ENCODE measurements at regions not wholly inside any gene's neighbourhood (a gene's known extent, or its start where the extent isn't known, plus 50 kb on each side); places are given as distances from the start of the nearest gene placed in this dataset.
A peak's percentile ranks its signal among the peaks of the same experiment; 100 is the strongest.

- Histone ChIP-seq H3K27ac (no peak overlapping the region), H3K36me3 (no peaks in the 10 kb centered on the region), H3K4me3 (no peak overlapping the region), H3K9me3 (no peaks in the 10 kb centered on the region), H3K4me1 (no peaks in the 10 kb centered on the region), H3K27me3 (no peaks in the 10 kb centered on the region)
- TF ChIP-seq EP300 (IDR thresholded peaks at IDR 0.05) (no peak), POLR2AphosphoS5 (IDR thresholded peaks at IDR 0.05) (no peak), CTCF (IDR thresholded peaks at IDR 0.05) (peak in 2 of 7 experiments; percentile 7 to 14), POLR2A (IDR thresholded peaks at IDR 0.05) (no peak)
- intact Hi-C loops (cut with DNase I; ENCODE audit: low total_unique reads) = no loop called here
- WGBS, 5 donors = 9 to 27% (median 20%) methylated on average over 6 of the region's 6 CpGs
- DNase-seq = peak in 1 of 2 donors; percentile 76
These were observed 155.0 kb upstream of the CLINT1 start for GRCh38 chr5:158013939-158014338.

DNA sequence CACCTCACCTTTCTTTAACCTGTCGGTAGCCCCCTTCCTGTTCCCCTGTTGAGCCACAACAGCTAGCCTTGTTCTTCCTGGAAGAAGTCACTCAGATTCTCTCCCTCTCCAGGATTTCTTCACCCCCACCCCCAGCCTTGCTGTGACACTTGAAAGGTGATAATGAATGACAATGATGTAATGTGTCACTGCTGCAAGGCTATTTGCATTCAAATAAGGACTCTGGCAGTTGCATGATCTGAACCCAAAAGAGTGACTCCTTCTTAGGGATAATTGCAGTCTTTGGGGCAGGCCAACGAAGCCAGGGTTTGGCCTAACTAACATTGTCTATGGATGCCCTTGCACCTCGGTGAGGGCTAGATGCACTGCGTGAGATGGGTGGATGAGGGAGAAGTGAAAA, 154.4 kb upstream of the CLINT1 start:
- intact Hi-C loops (cut with DNase I; ENCODE audit: low total_unique reads) = no loop called here
- no peak overlapping the region for H3K4me3 ChIP-seq
- WGBS, 5 donors = 55 to 65% (median 60%) methylated on average over 4 of the region's 4 CpGs
- TF ChIP-seq POLR2A (IDR thresholded peaks at IDR 0.05) (no peak), EP300 (IDR thresholded peaks at IDR 0.05) (no peak), POLR2AphosphoS5 (IDR thresholded peaks at IDR 0.05) (no peak), CTCF (IDR thresholded peaks at IDR 0.05) (no peak)
- no peaks in the 10 kb centered on the region for H3K4me1 ChIP-seq
- DNase-seq = no peak
- H3K27me3 ChIP-seq = no peaks in the 10 kb centered on the region
- no peaks in the 10 kb centered on the region for H3K36me3 ChIP-seq
- no peaks in the 10 kb centered on the region for H3K9me3 ChIP-seq
- no peak overlapping the region for H3K27ac ChIP-seq

DNA sequence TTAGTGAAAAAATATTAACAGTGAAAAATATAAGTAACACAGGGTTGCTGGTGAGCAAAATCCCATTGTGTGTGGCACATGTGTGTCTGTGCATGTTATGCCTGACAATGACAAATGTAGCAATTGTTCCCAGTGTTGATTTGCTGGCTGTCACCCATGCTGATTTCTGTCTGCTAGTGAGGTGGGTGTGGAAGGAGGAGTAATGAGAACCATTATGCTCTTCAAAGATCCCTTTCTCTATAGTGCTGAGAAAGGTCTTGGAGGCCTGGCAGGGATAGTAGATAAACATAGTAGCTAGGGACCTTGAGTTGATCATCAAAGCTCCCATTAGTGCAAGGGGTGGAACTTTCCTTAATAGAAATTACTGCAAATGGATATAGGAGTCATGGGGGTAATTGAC, 152.5 kb upstream of the CLINT1 start:
- Histone ChIP-seq H3K27me3 (no peaks in the 10 kb centered on the region), H3K27ac (no peak overlapping the region), H3K36me3 (no peaks in the 10 kb centered on the region), H3K4me3 (no peak overlapping the region), H3K9me3 (no peaks in the 10 kb centered on the region), H3K4me1 (no peaks in the 10 kb centered on the region)
- intact Hi-C loops (cut with DNase I; ENCODE audit: low total_unique reads) = no loop called here
- no peak for TF ChIP-seq POLR2AphosphoS5 (IDR thresholded peaks at IDR 0.05)
- TF ChIP-seq POLR2A (IDR thresholded peaks at IDR 0.05) = no peak
- no peak for TF ChIP-seq CTCF (IDR thresholded peaks at IDR 0.05)
- no peak for TF ChIP-seq EP300 (IDR thresholded peaks at IDR 0.05)
- no peak for DNase-seq

GRCh38 chr5:158010831-158011230, 151.9 kb upstream of the CLINT1 start:
- Histone ChIP-seq H3K36me3 (no peaks in the 10 kb centered on the region), H3K27me3 (no peaks in the 10 kb centered on the region), H3K4me3 (no peak overlapping the region), H3K4me1 (no peaks in the 10 kb centered on the region), H3K9me3 (no peaks in the 10 kb centered on the region), H3K27ac (no peak overlapping the region)
- no peak for DNase-seq
- 77 to 92% (median 87%) methylated on average over 7 of the region's 7 CpGs for WGBS, 5 donors
- intact Hi-C loops (cut with DNase I; ENCODE audit: low total_unique reads) = no loop called here
- TF ChIP-seq POLR2A (IDR thresholded peaks at IDR 0.05) = no peak
- no peak for TF ChIP-seq POLR2AphosphoS5 (IDR thresholded peaks at IDR 0.05)
- no peak for TF ChIP-seq EP300 (IDR thresholded peaks at IDR 0.05)

DNA sequence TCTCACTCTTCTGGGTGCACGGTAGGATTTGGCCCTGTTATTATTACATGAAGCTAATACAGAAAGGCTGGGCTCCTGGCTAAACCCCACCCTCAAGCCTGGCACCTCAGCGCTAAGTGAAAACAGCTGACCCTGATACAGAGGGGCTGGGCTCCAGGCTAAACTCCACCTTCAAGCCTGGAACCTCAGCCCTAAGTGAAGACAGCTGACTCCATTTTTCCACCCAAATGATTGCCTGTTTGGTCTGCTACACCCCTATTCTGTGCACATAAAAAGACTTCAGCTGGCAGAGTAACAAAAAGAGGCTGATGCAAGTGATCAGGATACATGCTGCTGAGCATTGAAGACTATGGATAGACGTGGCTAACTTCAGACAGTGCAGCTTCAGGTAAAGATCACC, 148.4 kb upstream of the CLINT1 start:
- no peak for DNase-seq
- H3K4me1 ChIP-seq = no peaks in the 10 kb centered on the region
- no peak for TF ChIP-seq EP300 (IDR thresholded peaks at IDR 0.05)
- no peak for TF ChIP-seq POLR2AphosphoS5 (IDR thresholded peaks at IDR 0.05)
- no peak for TF ChIP-seq CTCF (IDR thresholded peaks at IDR 0.05)
- no peak for TF ChIP-seq POLR2A (IDR thresholded peaks at IDR 0.05)
- no peaks in the 10 kb centered on the region for H3K9me3 ChIP-seq
- H3K4me3 ChIP-seq = no peak overlapping the region
- H3K27me3 ChIP-seq = no peaks in the 10 kb centered on the region
- no peaks in the 10 kb centered on the region for H3K36me3 ChIP-seq
- WGBS, 5 donors = 60 to 72% (median 65%) methylated on average over 3 of the region's 3 CpGs
- intact Hi-C loops (cut with DNase I; ENCODE audit: low total_unique reads) = no loop called here
- H3K27ac ChIP-seq = no peak overlapping the region
